SK-N-SH (cell line): ENCODE measurements at regions not wholly inside any gene's neighbourhood (a gene's known extent, or its start where the extent isn't known, plus 50 kb on each side); places are given as distances from the start of the nearest gene placed in this dataset.

Source experiments
- CTCF ChIP-seq: fragments of 200-600 bp; sonication (generic); IDR thresholded peaks from 2 replicates; pipeline ENCODE4 v1.6.1; 2017; ENCODE audit warnings: antibody characterized with exemption, mild to moderate bottlenecking, moderate library complexity
- FOXJ3 ChIP-seq: sonication (generic); formaldehyde crosslinking; IDR thresholded peaks from 2 replicates; pipeline ENCODE4 v1.5.1; 2020; ENCODE audit warnings: mild to moderate bottlenecking, missing genetic modification reagents
- POLR2AphosphoS5 ChIP-seq: IDR thresholded peaks from 2 replicates; pipeline ENCODE4 v1.6.1; 2012; ENCODE audit warnings: low read depth, low read length
- RCOR1 ChIP-seq: fragments of 150-350 bp; IDR thresholded peaks from 2 replicates; pipeline ENCODE4 v1.6.1; 2017; ENCODE audit warnings: antibody characterized with exemption, low read length

GRCh38 chr5:7043797-7044196 is 330.6 kb downstream of the TENT4A start:
- TF ChIP-seq CTCF (no peak), POLR2AphosphoS5 (no peak), FOXJ3 (CRISPR knock-in tag) (no peak), RCOR1 (no peak)
